Aorta (tissue), 5 donors: ENCODE measurements at regions not wholly inside any gene's neighbourhood (a gene's known extent, or its start where the extent isn't known, plus 50 kb on each side); places are given as distances from the start of the nearest gene placed in this dataset.

ENCODE experiments used
- ATAC-seq: fragments of 200-7000 bp; cut with Tn5 transposase; one replicate; pipeline ENCODE4 v1.9.1; 2022; ENCODE audit warnings: moderate library complexity; ENCODE audit not compliant: low FRiP score
- DNase-seq, 2 donors: peaks; one replicate each; pipeline ENCODE4 v3.0.0-alpha.2; 2020
- H3K27ac ChIP-seq, 2 donors: one replicate each; pipeline ENCODE4 v1.5.1; 2013; ENCODE audit warnings: low read length in 2 of 2, mild to moderate bottlenecking in 2 of 2, moderate library complexity in 2 of 2, control low read depth in 1 of 2, inconsistent platforms in 1 of 2, low read depth in 1 of 2
- H3K27me3 ChIP-seq, 2 donors: one replicate each; pipeline ENCODE4 v1.6.1; 2013; ENCODE audit warnings: control low read depth in 1 of 2, low read length in 1 of 2, mild to moderate bottlenecking in 1 of 2, moderate library complexity in 1 of 2; ENCODE audit not compliant: insufficient read depth in 2 of 2, control insufficient read depth in 1 of 2
- H3K36me3 ChIP-seq, 2 donors: one replicate each; pipeline ENCODE4 v1.6.1; 2013; ENCODE audit warnings: control low read depth in 1 of 2, low read length in 1 of 2, mild to moderate bottlenecking in 1 of 2; ENCODE audit not compliant: insufficient read depth in 2 of 2, control insufficient read depth in 1 of 2
- H3K4me1 ChIP-seq, 2 donors: one replicate each; pipeline ENCODE4 v1.6.1; 2013; ENCODE audit warnings: low read length in 2 of 2, control low read depth in 1 of 2, mild to moderate bottlenecking in 1 of 2, moderate library complexity in 1 of 2; ENCODE audit not compliant: insufficient read depth in 2 of 2, control insufficient read depth in 1 of 2
- H3K4me3 ChIP-seq, 2 donors: one replicate each; pipeline ENCODE4 v1.5.1; 2013; ENCODE audit warnings: low read length in 2 of 2, control low read depth in 1 of 2, mild to moderate bottlenecking in 1 of 2
- H3K9me3 ChIP-seq: one replicate; pipeline ENCODE4 v1.6.1; 2013; ENCODE audit warnings: mild to moderate bottlenecking, low read length; ENCODE audit not compliant: control insufficient read depth
- WGBS, 2 donors: extraction: QIAGEN DNeasy Blood & Tissue Kit; methylation state at CpG; one replicate each; pipeline ENCODE4 v1.1.7; 2013; 5-methylcytosine and 5-hydroxymethylcytosine counted together
- intact Hi-C, 2 donors: fragments of 100-400 bp; cut with DNase I; formaldehyde crosslinking; loops; one replicate each; pipeline versions ENCODE4 v1.14.2 to v1.15.0; 2022
- donor health status: healthy with polysubstance abuse.
- donor health status: Bipolar disorder and iron deficiency.
- donor health status: DM: no; HTN: no; CAD: no.
- donor health status: DM: no; HTN: no; CAD: no.
- donor health status: DM: yes; HTN: yes; CAD: no.

DNA sequence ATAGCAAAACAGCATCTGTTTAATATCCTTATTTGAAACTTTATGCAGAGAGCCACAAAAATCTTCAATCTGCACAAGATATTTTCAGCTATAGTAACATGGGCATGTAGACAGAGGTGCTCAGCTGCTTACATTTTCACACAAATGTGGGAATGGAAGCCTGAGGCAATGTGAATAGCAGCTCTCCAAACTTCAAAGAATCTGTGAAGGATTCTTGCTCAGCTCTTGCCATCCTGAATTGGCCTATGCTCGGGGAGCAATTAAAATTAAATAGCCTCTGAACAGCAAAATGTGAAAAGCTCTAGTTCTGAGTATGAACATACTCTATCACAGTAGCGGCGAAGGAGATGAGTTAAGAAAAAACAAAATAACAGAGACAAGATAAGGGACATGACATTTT, 1523.8 kb downstream of the PCDH7 start:
- intact Hi-C loops, result no loop called here
- Histone ChIP-seq H3K27me3 (no peaks in the 10 kb centered on the region), H3K4me1 (no peaks in the 10 kb centered on the region), H3K9me3 (no peaks in the 10 kb centered on the region), H3K27ac (no peak overlapping the region), H3K36me3 (no peaks in the 10 kb centered on the region), H3K4me3 (no peak overlapping the region)
- ATAC-seq, result no peak
- WGBS, 2 donors, result 52 to 65% methylated on average over 3 of the region's 3 CpGs
- no peak for DNase-seq

- no peaks in the 10 kb centered on the region for H3K36me3 ChIP-seq
- no peak for ATAC-seq
- WGBS, 2 donors, result 40 to 48% methylated on average over 2 of the region's 2 CpGs
- H3K27me3 ChIP-seq, result no peaks in the 10 kb centered on the region
- intact Hi-C loops, result no loop called here
- no peaks in the 10 kb centered on the region for H3K4me1 ChIP-seq
- H3K27ac ChIP-seq, result no peak overlapping the region
- H3K9me3 ChIP-seq, result no peaks in the 10 kb centered on the region
- DNase-seq, result no peak
- H3K4me3 ChIP-seq, result no peak overlapping the region
These were observed 1528.9 kb downstream of the PCDH7 start for GRCh38 chr4:32249040-32249439.

- 75 to 87% methylated on average over 1 of the region's 1 CpG for WGBS, 2 donors
- no peak for ATAC-seq
- no peaks in the 10 kb centered on the region for H3K9me3 ChIP-seq
- H3K36me3 ChIP-seq, result no peaks in the 10 kb centered on the region
- H3K4me1 ChIP-seq, result no peaks in the 10 kb centered on the region
- H3K4me3 ChIP-seq, result no peak overlapping the region
- no peak overlapping the region for H3K27ac ChIP-seq
- intact Hi-C loops, result no loop called here
- H3K27me3 ChIP-seq, result no peaks in the 10 kb centered on the region
- DNase-seq, result no peak
These were observed 1531.0 kb downstream of the PCDH7 start for GRCh38 chr4:32251126-32251525.

DNA sequence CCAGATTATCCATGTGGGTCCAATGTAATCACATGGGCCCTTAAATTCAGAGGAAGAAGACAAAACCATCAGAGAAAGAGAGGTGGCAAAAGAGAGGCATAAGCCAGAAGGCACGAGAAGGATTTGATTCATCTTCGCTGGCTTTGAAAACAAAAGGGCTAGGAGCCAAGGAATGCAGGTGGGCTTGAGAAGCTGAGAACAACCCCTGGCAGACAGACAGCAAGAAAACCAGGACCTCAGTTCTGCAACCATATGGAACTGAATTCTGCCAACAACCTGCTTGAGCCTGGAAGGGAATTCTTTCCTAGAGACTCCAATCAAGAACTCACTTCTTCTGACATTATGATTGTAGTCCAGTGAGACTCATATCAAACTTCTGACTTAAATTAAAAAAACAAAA, 1531.8 kb downstream of the PCDH7 start:
- intact Hi-C loops, result no loop called here
- Histone ChIP-seq H3K9me3 (no peaks in the 10 kb centered on the region), H3K36me3 (no peaks in the 10 kb centered on the region), H3K4me3 (no peak overlapping the region), H3K4me1 (no peaks in the 10 kb centered on the region), H3K27ac (no peak overlapping the region), H3K27me3 (no peaks in the 10 kb centered on the region)
- 75 to 78% methylated on average over 2 of the region's 2 CpGs for WGBS, 2 donors
- DNase-seq, result no peak
- no peak for ATAC-seq

- H3K27me3 ChIP-seq, result no peaks in the 10 kb centered on the region
- DNase-seq, result no peak
- no peak for ATAC-seq
- WGBS, 2 donors, result 56 to 67% methylated on average over 3 of the region's 3 CpGs
- H3K36me3 ChIP-seq, result no peaks in the 10 kb centered on the region
- intact Hi-C loops, result no loop called here
- no peaks in the 10 kb centered on the region for H3K9me3 ChIP-seq
- H3K27ac ChIP-seq, result no peak overlapping the region
- H3K4me3 ChIP-seq, result no peak overlapping the region
- H3K4me1 ChIP-seq, result no peaks in the 10 kb centered on the region
These were observed 1534.0 kb downstream of the PCDH7 start for GRCh38 chr4:32254216-32254615.

GRCh38 chr4:32258986-32259385, 1538.8 kb downstream of the PCDH7 start:
- no peak for DNase-seq
- no peak for ATAC-seq
- intact Hi-C loops, result no loop called here
- Histone ChIP-seq H3K27me3 (no peaks in the 10 kb centered on the region), H3K36me3 (no peaks in the 10 kb centered on the region), H3K4me3 (no peak overlapping the region), H3K4me1 (no peaks in the 10 kb centered on the region), H3K27ac (no peak overlapping the region), H3K9me3 (no peaks in the 10 kb centered on the region)
- 67 to 72% methylated on average over 2 of the region's 2 CpGs for WGBS, 2 donors

DNA sequence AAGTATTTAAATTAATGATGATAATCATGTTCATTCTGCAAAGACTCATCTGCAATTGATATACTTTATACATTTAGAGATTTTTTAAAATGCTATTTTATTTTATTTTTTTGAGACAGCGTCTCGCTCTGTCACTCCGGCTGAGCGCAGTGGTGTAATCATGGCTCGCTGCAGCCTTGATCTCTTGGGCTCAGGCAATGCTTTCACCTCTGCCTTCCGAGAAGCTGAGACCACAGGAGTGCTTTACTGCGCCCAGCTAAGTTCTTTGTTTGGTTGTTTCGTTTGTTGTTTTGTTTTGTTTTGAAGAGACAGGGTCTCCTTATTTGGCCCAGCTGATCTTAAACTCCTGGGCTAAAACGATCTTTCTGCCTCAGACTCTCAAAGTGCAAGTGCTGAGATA, 1541.0 kb downstream of the PCDH7 start:
- WGBS, 2 donors, result 76 to 83% methylated on average over 9 of the region's 9 CpGs
- Histone ChIP-seq H3K36me3 (no peaks in the 10 kb centered on the region), H3K27ac (no peak overlapping the region), H3K4me3 (no peak overlapping the region), H3K9me3 (no peaks in the 10 kb centered on the region), H3K27me3 (no peaks in the 10 kb centered on the region), H3K4me1 (no peaks in the 10 kb centered on the region)
- no peak for ATAC-seq
- intact Hi-C loops, result no loop called here
- DNase-seq, result no peak

GRCh38 chr4:32268863-32269262, 1548.7 kb downstream of the PCDH7 start:
- DNase-seq, result no peak
- no peak for ATAC-seq
- intact Hi-C loops, result no loop called here
- Histone ChIP-seq H3K27me3 (no peaks in the 10 kb centered on the region), H3K4me1 (no peaks in the 10 kb centered on the region), H3K9me3 (no peaks in the 10 kb centered on the region), H3K27ac (no peak overlapping the region), H3K36me3 (no peaks in the 10 kb centered on the region), H3K4me3 (no peak overlapping the region)
- WGBS, 2 donors, result 0 to 1% methylated on average over 1 of the region's 1 CpG

GRCh38 chr4:32290102-32290501, 1569.9 kb downstream of the PCDH7 start:
- no peaks in the 10 kb centered on the region for H3K4me1 ChIP-seq
- no peaks in the 10 kb centered on the region for H3K27me3 ChIP-seq
- no peak for DNase-seq
- H3K27ac ChIP-seq, result no peak overlapping the region
- no peak for ATAC-seq
- intact Hi-C loops, result no loop called here
- H3K36me3 ChIP-seq, result no peaks in the 10 kb centered on the region
- H3K9me3 ChIP-seq, result no peaks in the 10 kb centered on the region
- WGBS, 2 donors, result 78 to 82% methylated on average over 1 of the region's 1 CpG
- no peak overlapping the region for H3K4me3 ChIP-seq
